ENCODE measurements at regions not wholly inside any gene's neighbourhood (a gene's known extent, or its start where the extent isn't known, plus 50 kb on each side); places are given as distances from the start of the nearest gene placed in this dataset.

DNA sequence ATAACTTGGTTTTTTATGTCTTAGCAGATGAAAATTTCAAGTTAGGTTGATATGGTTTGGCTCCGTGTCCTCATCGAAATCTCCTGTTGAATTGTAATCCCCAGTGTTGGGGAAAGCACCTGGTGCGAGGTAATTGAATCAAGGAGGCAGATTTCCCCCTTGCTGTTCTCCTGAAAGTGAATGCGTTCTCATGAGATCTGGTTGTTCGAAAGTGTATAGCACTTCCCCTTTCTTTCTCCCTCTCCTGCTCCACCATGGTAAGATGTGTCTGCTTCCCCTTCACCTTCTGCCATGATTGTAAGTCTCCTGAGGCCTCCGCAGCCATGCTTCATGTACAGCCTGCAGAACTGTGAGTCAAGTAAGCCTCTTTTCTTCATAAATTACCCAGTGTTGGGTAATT, 242.1 kb upstream of the TNP1 start:
- H3K4me3 ChIP-seq (ENCODE audit: low read depth in 1 of 2, low read length in 2 of 2), result no peak overlapping the region
- ATAC-seq (ENCODE audit: insufficient read depth, low read depth), result no peak
- no peak overlapping the region for H2AFZ ChIP-seq (ENCODE audit: low read depth, low read length)
- H3K79me2 ChIP-seq (ENCODE audit: insufficient read depth, low read length), result no peaks in the 10 kb centered on the region
- H3K9ac ChIP-seq (ENCODE audit: low read depth, low read length), result no peak overlapping the region
- H4K20me1 ChIP-seq (ENCODE audit: insufficient read depth, low read length), result no peaks in the 10 kb centered on the region
- H3K27ac ChIP-seq (ENCODE audit: low read length), result no peak overlapping the region
- no peaks in the 10 kb centered on the region for H3K36me3 ChIP-seq (ENCODE audit: insufficient read depth, low read length)
- DNase-seq, result no peak
- peaks cover 6% of the 10 kb centered on the region for H3K27me3 ChIP-seq (ENCODE audit: insufficient read depth, low read length, poor library complexity)
- no peak for TF ChIP-seq EZH2 (IDR thresholded peaks at IDR 0.05; ENCODE audit: borderline replicate concordance, low read depth, low read length, severe bottlenecking)
- TF ChIP-seq, protein P1, sequence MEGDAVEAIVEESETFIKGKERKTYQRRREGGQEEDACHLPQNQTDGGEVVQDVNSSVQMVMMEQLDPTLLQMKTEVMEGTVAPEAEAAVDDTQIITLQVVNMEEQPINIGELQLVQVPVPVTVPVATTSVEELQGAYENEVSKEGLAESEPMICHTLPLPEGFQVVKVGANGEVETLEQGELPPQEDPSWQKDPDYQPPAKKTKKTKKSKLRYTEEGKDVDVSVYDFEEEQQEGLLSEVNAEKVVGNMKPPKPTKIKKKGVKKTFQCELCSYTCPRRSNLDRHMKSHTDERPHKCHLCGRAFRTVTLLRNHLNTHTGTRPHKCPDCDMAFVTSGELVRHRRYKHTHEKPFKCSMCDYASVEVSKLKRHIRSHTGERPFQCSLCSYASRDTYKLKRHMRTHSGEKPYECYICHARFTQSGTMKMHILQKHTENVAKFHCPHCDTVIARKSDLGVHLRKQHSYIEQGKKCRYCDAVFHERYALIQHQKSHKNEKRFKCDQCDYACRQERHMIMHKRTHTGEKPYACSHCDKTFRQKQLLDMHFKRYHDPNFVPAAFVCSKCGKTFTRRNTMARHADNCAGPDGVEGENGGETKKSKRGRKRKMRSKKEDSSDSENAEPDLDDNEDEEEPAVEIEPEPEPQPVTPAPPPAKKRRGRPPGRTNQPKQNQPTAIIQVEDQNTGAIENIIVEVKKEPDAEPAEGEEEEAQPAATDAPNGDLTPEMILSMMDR (IDR thresholded peaks at IDR 0.05; ENCODE audit: borderline replicate concordance, extremely low read depth, low read length, poor library complexity, severe bottlenecking), result no peak
- H3K4me2 ChIP-seq (ENCODE audit: insufficient read depth, low read length), result no peak overlapping the region
- no peaks in the 10 kb centered on the region for H3K4me1 ChIP-seq (ENCODE audit: insufficient read depth, low read length)
- no peaks in the 10 kb centered on the region for H3K9me3 ChIP-seq (ENCODE audit: insufficient read depth, low read length, severe bottlenecking)

DNA sequence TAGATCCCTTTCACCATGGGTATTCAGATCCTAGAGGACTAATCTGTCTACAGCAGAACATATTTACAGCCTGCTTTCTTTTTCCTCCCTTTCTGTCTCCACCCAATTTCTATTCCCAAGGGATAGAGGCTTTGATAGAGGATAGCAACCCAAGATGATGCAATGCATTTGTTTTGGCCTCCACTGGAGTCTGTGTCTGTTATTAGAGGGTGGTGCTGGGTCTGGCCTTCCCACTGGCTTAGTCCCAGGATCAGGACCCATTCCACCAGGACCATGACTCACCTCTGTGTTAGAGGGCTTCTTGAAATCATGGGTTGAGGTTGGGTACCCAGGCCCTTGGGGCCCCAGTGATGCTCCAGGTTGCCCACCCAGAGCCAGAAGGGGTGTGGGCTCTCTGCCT, 239.7 kb upstream of the TNP1 start:
- ATAC-seq (ENCODE audit: insufficient read depth, low read depth) (no peak), DNase-seq (no peak)
- H3K27me3 ChIP-seq (ENCODE audit: insufficient read depth, low read length, poor library complexity), result peaks cover 15% of the 10 kb centered on the region

GRCh38 chr2:217098435-217098834, 238.6 kb upstream of the TNP1 start:
- Histone ChIP-seq H3K4me3 (ENCODE audit: low read depth in 1 of 2, low read length in 2 of 2) (no peak overlapping the region), H3K36me3 (ENCODE audit: insufficient read depth, low read length) (no peaks in the 10 kb centered on the region), H3K9ac (ENCODE audit: low read depth, low read length) (no peak overlapping the region), H3K27ac (ENCODE audit: low read length) (no peak overlapping the region), H4K20me1 (ENCODE audit: insufficient read depth, low read length) (no peaks in the 10 kb centered on the region), H2AFZ (ENCODE audit: low read depth, low read length) (no peak overlapping the region), H3K9me3 (ENCODE audit: insufficient read depth, low read length, severe bottlenecking) (no peaks in the 10 kb centered on the region), H3K4me2 (ENCODE audit: insufficient read depth, low read length) (no peak overlapping the region), H3K4me1 (ENCODE audit: insufficient read depth, low read length) (no peaks in the 10 kb centered on the region), H3K79me2 (ENCODE audit: insufficient read depth, low read length) (no peaks in the 10 kb centered on the region), H3K27me3 (ENCODE audit: insufficient read depth, low read length, poor library complexity) (peaks cover 15% of the 10 kb centered on the region)
- no peak for TF ChIP-seq EZH2 (IDR thresholded peaks at IDR 0.05; ENCODE audit: borderline replicate concordance, low read depth, low read length, severe bottlenecking)
- TF ChIP-seq, protein P1 (IDR thresholded peaks at IDR 0.05; ENCODE audit: borderline replicate concordance, extremely low read depth, low read length, poor library complexity, severe bottlenecking), result no peak
- DNase-seq, result no peak
- no peak for ATAC-seq (ENCODE audit: insufficient read depth, low read depth)

More for the DNA sequence above, 239.7 kb upstream of the TNP1 start:
- no peaks in the 10 kb centered on the region for H4K20me1 ChIP-seq (ENCODE audit: insufficient read depth, low read length)
- H3K4me2 ChIP-seq (ENCODE audit: insufficient read depth, low read length), result no peak overlapping the region
- H3K9ac ChIP-seq (ENCODE audit: low read depth, low read length), result no peak overlapping the region
- H3K9me3 ChIP-seq (ENCODE audit: insufficient read depth, low read length, severe bottlenecking), result no peaks in the 10 kb centered on the region
- no peaks in the 10 kb centered on the region for H3K36me3 ChIP-seq (ENCODE audit: insufficient read depth, low read length)
- no peaks in the 10 kb centered on the region for H3K4me1 ChIP-seq (ENCODE audit: insufficient read depth, low read length)
- TF ChIP-seq, protein P1 (IDR thresholded peaks at IDR 0.05; ENCODE audit: borderline replicate concordance, extremely low read depth, low read length, poor library complexity, severe bottlenecking), result no peak
- TF ChIP-seq EZH2 (IDR thresholded peaks at IDR 0.05; ENCODE audit: borderline replicate concordance, low read depth, low read length, severe bottlenecking), result no peak
- no peak overlapping the region for H2AFZ ChIP-seq (ENCODE audit: low read depth, low read length)
- H3K4me3 ChIP-seq (ENCODE audit: low read depth in 1 of 2, low read length in 2 of 2), result no peak overlapping the region
- H3K79me2 ChIP-seq (ENCODE audit: insufficient read depth, low read length), result no peaks in the 10 kb centered on the region
- no peak overlapping the region for H3K27ac ChIP-seq (ENCODE audit: low read length)

DNA sequence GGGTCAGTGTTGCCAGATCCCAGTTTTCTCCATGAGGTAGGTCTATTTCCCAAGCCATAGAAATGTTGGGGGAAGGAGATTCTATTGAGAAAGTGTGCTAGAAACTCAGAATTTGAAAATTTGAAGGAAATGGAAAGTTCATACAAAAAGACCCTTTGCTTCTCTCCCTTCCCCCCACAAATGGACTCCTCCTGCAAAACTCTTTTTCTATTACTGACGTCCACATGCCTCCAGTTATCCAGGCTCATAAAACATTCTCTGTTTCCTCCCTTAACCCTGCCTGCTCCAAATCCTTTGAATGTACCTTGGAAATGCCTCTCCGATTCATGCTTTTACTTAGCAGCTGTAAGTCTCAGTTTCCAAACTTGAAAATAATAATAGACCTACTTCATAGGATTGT, 237.5 kb upstream of the TNP1 start:
- H3K36me3 ChIP-seq (ENCODE audit: insufficient read depth, low read length), result no peaks in the 10 kb centered on the region
- ATAC-seq (ENCODE audit: insufficient read depth, low read depth), result no peak

More for the DNA sequence above, 237.5 kb upstream of the TNP1 start:
- Histone ChIP-seq H3K4me2 (ENCODE audit: insufficient read depth, low read length) (no peak overlapping the region), H3K27me3 (ENCODE audit: insufficient read depth, low read length, poor library complexity) (peaks cover 15% of the 10 kb centered on the region), H3K9me3 (ENCODE audit: insufficient read depth, low read length, severe bottlenecking) (no peaks in the 10 kb centered on the region), H3K27ac (ENCODE audit: low read length) (no peak overlapping the region), H3K9ac (ENCODE audit: low read depth, low read length) (no peak overlapping the region), H3K79me2 (ENCODE audit: insufficient read depth, low read length) (no peaks in the 10 kb centered on the region), H4K20me1 (ENCODE audit: insufficient read depth, low read length) (no peaks in the 10 kb centered on the region), H3K4me3 (ENCODE audit: low read depth in 1 of 2, low read length in 2 of 2) (no peak overlapping the region), H3K4me1 (ENCODE audit: insufficient read depth, low read length) (no peaks in the 10 kb centered on the region), H2AFZ (ENCODE audit: low read depth, low read length) (no peak overlapping the region)
- no peak for TF ChIP-seq EZH2 (IDR thresholded peaks at IDR 0.05; ENCODE audit: borderline replicate concordance, low read depth, low read length, severe bottlenecking)
- TF ChIP-seq, protein P1 (IDR thresholded peaks at IDR 0.05; ENCODE audit: borderline replicate concordance, extremely low read depth, low read length, poor library complexity, severe bottlenecking), result no peak
- DNase-seq, result no peak
